Transverse colon (tissue), 3 donors: ENCODE measurements at regions not wholly inside any gene's neighbourhood (a gene's known extent, or its start where the extent isn't known, plus 50 kb on each side); places are given as distances from the start of the nearest gene placed in this dataset.

Experiments used
- POLR2A ChIP-seq: fragments of 450-650 bp; IDR thresholded peaks from one replicate; pipeline ENCODE4 v1.6.1; 2016; ENCODE audit warnings: antibody characterized with exemption, mild to moderate bottlenecking, moderate library complexity
- TF ChIP-seq, protein P1 (sequence below), 5 experiments: fragments of 200-600 bp in 3 of 5; fragments of 450-650 bp in 2 of 5; sonication (generic) in 3 of 5; IDR thresholded peaks; 1 replicate in 2 of 5; 2 replicates in 3 of 5; pipeline ENCODE4 v1.5.1; 2016 to 2017; ENCODE audit warnings: antibody characterized with exemption in 5 of 5, inconsistent platforms in 3 of 5, mild to moderate bottlenecking in 2 of 5, moderate library complexity in 1 of 5

DNA sequence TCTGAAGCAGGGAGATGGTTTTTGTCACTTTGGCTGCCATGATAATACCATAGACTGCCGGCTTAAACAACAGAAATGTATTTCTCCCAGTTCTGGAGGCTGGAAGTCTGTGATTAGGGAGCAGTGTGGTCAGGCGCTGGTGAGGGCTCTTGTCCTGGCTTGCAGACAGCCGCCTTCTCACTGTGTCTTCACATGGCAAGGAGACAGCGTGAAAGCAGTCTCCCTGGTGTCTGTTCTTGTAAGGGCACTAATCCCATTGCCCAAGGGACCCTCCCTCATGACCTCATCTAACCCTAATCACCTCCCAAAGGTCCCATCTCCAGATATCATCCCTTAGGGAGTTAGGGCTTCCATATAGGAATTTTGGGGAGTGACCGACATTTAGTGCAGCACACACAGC, 167.0 kb downstream of the ENGASE start:
- TF ChIP-seq, protein P1, sequence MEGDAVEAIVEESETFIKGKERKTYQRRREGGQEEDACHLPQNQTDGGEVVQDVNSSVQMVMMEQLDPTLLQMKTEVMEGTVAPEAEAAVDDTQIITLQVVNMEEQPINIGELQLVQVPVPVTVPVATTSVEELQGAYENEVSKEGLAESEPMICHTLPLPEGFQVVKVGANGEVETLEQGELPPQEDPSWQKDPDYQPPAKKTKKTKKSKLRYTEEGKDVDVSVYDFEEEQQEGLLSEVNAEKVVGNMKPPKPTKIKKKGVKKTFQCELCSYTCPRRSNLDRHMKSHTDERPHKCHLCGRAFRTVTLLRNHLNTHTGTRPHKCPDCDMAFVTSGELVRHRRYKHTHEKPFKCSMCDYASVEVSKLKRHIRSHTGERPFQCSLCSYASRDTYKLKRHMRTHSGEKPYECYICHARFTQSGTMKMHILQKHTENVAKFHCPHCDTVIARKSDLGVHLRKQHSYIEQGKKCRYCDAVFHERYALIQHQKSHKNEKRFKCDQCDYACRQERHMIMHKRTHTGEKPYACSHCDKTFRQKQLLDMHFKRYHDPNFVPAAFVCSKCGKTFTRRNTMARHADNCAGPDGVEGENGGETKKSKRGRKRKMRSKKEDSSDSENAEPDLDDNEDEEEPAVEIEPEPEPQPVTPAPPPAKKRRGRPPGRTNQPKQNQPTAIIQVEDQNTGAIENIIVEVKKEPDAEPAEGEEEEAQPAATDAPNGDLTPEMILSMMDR (IDR thresholded peaks at IDR 0.05): no peak
- no peak for TF ChIP-seq POLR2A
